ENCODE measurements at regions not wholly inside any gene's neighbourhood (a gene's known extent, or its start where the extent isn't known, plus 50 kb on each side); places are given as distances from the start of the nearest gene placed in this dataset.
"Not testable (repeated sequence)": the region's sequence is repeated elsewhere in the genome, so short reads cannot be mapped to it uniquely, and the experiment has no call there.

DNA sequence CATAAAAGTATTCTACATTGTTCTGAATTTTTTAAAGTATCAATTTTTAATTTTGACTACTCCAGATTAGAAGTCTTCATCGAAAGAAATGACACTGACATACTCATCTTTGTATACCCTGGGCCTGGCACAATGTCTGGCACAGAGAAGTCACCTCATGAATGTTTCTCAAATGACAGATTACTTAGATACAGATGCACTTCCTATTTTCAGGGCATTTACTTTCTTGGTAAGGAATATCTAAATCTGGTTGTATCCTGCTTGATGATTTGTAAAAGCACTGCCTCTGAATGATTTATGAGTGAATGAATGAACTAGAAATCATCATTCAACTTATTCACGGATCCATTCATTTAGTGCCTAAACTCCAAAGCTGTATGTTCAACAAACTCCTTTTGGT, 1784.7 kb downstream of the LRRC4C start:
- DNase-seq (ENCODE audit: low spot score), result no peak

DNA sequence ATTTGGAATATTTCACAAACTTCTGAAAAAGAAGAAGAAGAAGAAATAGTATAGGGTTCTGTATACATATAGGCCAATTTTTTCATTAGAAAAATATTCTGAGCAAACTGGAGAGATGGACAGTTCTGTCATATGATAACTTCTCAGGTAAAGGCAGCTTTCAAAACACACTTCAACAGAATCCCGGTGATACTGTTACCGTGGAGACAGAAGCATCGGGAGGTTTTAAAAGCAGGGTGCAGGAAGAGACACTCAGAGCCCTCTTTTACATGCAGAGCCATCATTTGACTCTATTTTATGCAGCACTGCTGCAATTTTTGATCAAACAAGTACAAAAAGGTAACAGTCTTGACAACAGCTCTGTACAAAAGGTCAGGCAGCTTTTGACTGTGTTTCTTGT, 1785.4 kb downstream of the LRRC4C start:
- DNase-seq (ENCODE audit: low spot score), result no peak

DNA sequence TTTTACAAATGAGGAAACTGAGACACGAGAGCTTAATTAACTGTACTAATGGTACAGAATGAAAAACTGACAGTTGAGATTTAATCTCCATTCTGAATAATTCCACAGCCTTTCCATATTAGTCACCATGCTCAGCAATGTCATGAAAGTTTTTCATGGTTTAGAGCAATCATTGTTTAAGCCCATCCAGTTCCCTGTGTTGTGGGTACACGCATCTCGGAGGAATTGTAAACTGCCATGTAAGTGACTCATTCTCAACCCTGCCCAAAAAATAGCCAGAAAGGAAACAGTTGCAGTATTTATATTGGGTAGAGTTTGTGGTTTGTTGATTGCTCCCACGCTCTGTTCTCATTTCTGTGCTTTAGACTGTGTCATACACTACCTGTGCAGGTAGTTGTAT, 1790.8 kb downstream of the LRRC4C start:
- DNase-seq (ENCODE audit: low spot score), result no peak

- DNase-seq (ENCODE audit: low spot score), result no peak
These were observed 1795.4 kb downstream of the LRRC4C start for GRCh38 chr11:39664023-39664422.

DNA sequence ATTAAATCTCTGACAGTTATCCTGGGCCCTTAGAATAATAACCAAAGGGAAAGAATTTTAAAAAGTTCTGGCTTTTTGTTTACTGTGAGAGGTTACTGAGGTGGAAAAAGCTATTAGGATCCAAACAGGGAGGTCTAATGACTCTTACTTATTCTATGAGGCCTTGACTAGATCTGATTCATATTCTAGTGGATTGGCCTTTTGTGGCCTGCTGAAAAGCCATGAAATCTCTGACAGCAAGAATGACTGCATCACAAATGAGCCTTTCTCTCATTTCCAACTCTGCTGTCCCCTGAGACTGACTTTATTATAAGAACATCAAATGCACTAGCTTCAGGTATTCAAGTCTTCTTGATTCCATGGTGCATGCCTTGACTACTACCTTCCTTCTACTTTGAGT, 1797.6 kb downstream of the LRRC4C start:
- DNase-seq (ENCODE audit: low spot score), result no peak

- no peak for DNase-seq (ENCODE audit: low spot score)
These were observed 1807.5 kb downstream of the LRRC4C start for GRCh38 chr11:39651857-39652461.

GRCh38 chr11:39641751-39642150, 1817.7 kb downstream of the LRRC4C start:
- DNase-seq (ENCODE audit: low spot score), result no peak

DNA sequence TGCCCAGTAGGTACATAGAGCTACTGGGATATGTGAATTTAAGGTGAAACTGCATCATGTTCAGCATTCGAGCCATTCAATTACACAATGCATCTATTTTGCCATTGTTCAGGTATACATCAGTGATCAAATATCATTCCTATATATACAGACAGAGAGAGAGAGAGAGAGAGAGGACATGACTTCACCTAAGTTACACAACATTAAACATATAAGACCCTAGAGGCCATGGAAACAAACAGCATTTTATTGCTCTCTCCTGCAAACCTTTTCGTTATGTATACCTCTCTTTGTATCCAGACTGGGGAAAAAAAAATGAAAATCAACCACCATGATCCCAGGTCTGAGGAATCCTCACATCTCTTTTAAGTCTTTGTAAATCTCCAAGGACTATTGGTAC, 1829.1 kb downstream of the LRRC4C start:
- no peak for DNase-seq (ENCODE audit: low spot score)

DNA sequence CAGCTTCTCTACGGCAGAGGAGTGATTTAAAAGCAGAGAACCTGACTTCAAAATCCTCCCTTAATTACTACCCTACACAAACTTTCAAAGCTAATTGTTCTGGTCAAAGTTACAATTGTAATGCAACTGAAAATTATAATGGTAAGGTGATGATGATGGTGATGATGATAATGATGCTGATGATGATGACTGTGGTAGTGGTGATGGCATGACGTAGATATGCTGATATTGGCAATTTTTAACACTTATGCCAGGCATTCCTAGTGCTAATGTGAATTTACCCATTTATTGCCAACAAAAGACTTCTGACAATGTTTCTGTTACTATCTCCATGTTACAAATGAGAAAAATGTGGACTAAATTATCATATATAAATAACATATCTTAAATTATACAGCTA, 1831.1 kb downstream of the LRRC4C start:
- no peak for DNase-seq (ENCODE audit: low spot score)

DNA sequence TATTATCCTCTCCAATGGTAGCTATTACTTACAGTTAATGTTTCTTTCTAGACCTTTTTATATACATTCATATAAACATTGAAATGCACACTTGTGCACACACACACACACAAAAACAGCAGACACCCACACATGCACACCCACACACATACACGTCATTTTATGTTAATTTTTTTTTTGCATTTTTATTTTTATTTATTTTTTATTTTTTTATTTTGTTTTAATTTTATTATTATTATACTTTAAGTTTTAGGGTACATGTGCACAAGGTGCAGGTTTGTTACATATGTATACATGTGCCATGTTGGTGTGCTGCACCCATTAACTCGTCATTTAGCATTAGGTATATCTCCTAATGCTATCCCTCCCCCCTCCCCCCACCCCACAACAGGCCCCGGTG, 1839.1 kb downstream of the LRRC4C start:
- not testable (repeated sequence) for DNase-seq (ENCODE audit: low spot score)

GRCh38 chr11:39617971-39618370, 1841.5 kb downstream of the LRRC4C start:
- no peak for DNase-seq (ENCODE audit: low spot score)

GRCh38 chr11:39589391-39589790, 1870.1 kb downstream of the LRRC4C start:
- DNase-seq (ENCODE audit: low spot score), result no peak

DNA sequence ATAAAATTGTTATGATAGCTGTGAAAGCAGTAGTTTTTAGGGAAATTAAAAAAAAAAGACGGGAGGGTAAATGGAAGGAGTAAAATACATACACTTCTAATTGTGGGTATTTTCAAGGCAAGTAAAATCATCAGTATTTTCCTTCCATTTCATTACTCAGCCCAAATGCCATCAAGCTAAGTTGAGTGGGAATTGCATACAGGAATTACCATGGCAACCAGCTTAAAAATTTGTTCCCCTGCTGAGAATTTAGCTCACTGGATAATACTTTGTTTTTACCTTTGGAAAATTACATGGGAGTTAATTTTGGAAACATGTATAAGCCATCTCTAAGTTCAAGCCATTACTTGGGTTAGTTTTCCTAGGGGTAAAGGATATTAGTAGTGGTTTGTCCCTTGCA, 1873.4 kb downstream of the LRRC4C start:
- no peak for DNase-seq (ENCODE audit: low spot score)

GRCh38 chr11:39571081-39571480, 1888.4 kb downstream of the LRRC4C start:
- DNase-seq (ENCODE audit: low spot score), result no peak

DNA sequence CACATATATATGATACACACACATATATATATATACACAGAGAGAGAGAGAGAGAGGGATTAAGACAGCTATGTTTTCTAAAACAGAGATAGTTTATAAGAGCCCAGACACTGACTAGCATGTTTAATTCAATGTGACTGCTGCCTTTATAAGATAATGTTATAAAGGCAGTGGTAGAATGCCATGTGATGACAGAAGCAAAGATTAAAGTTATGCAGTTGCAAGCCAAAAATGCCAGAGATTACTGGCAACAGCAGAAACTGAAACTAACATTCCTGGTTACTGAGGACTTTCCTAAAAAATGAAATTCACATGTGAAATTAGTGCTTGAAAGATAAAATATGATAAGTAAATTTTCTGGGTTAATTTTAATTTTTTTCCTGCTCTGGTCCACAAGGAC, 1888.9 kb downstream of the LRRC4C start:
- DNase-seq (ENCODE audit: low spot score), result no peak

DNA sequence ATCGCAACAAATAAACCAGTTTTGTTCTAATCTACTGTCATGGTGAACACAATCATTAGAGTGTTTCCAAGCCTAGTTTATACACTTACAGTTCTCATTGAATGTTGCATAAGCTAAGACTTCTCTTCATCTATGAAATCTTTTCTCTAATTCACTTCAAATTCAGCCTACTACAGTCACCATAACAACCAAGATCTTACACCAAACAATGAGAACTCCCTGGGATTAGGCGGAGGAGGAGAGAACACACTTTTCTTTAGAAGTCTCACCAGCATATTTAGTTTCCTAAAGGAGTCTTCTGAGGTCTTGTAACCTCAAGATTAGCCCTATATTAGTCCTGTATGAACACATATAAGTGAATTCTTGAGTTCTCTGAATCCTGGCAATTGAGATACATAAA, 1889.7 kb downstream of the LRRC4C start:
- no peak for DNase-seq (ENCODE audit: low spot score)

DNA sequence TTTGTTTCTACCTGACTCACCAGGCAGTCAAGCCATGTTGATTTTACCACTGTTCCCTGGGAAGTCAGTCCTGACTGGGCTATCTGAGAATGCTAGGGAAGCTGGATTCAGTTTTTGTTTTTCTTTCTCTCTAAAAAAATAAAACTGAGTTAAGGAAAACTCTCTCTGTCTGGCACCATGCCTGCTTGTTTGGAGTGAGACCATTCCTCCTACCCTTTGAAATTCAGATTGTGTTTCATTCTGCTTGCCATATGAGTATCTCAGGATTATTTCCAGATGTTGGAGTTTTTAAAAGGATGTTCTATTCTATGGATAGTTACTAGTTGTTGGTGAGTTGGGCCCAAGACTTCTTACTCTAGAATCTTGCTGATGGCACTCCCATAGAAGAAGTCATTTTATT, 1917.0 kb downstream of the LRRC4C start:
- DNase-seq (ENCODE audit: low spot score), result no peak

DNA sequence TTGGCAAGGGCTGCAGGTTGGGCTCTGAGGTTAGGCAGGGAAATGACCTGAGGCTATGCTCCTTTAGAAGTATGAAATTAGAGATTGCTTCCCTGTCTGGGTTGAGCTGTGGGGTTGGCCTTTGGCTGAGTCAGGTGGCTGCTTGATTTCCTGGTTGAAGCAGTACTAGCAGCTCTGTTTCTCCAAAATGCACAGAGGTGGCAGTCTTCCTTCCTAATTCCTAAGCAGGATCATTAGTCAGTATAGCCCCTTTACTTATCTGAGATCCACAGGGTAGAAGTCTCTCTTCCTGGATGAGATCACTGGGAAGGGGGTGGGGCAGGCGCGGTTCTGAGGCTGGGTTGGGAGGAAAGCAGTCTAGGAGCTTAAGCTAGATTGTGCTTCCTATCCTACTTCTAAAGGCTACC, 1917.5 kb downstream of the LRRC4C start:
- DNase-seq (ENCODE audit: low spot score), result peak; percentile 46

- DNase-seq (ENCODE audit: low spot score), result not testable (repeated sequence)
These were observed 1923.1 kb downstream of the LRRC4C start for GRCh38 chr11:39536323-39536722.
